T-cell (primary cell): ENCODE measurements at regions not wholly inside any gene's neighbourhood (a gene's known extent, or its start where the extent isn't known, plus 50 kb on each side); places are given as distances from the start of the nearest gene placed in this dataset.

Source experiments
- ATAC-seq, 4 experiments: fragments of 200-7000 bp in 3 of 4; fragments of 150-1000 bp in 1 of 4; cut with Tn5 transposase; replicated peaks in 1 of 4; 1 replicate in 3 of 4; 2 replicates in 1 of 4; pipeline ENCODE4 v1.10.0; 2021; ENCODE audit warnings: moderate library complexity in 3 of 4, mild to moderate bottlenecking in 2 of 4, moderate number of reproducible peaks in 1 of 4
- CTCF ChIA-PET, 2 donors: fragments of 300-600 bp; sonication (Branson Sonifier 250); formaldehyde crosslinking; loops; one replicate each; lab custom pipeline; 2022; ENCODE audit warnings: antibody characterized with exemption in 2 of 2; lab: Charles Lee
- POLR2A ChIA-PET, 2 donors: fragments of 300-600 bp; sonication (Branson Sonifier 250); formaldehyde crosslinking; loops; one replicate each; lab custom pipeline; 2022; ENCODE audit warnings: antibody characterized with exemption in 2 of 2; lab: Charles Lee
- DNase-seq, 35 experiments: peaks; one replicate each; pipeline versions ENCODE4 v3.0.0 to v3.0.0-alpha.2; 2013 to 2023
- H3K27ac ChIP-seq: one replicate; pipeline ENCODE4 v1.5.1; 2013; ENCODE audit warnings: low read length
- H3K27me3 ChIP-seq, 2 experiments: replicated peaks in 1 of 2; 1 replicate in 1 of 2; 2 replicates in 1 of 2; pipeline versions ENCODE4 v1.6.1 to v1.7.0; 2013; ENCODE audit warnings: low read length in 1 of 2, mixed read lengths in 1 of 2; ENCODE audit not compliant: control insufficient read depth in 2 of 2, insufficient read depth in 2 of 2; ENCODE audit errors: extremely low read depth in 1 of 2
- H3K36me3 ChIP-seq, 2 donors: 1 replicate in 1 of 2; 2 replicates in 1 of 2; pipeline versions ENCODE4 v1.6.1 to v1.7.0; 2013; ENCODE audit warnings: low read length in 1 of 2; ENCODE audit not compliant: control insufficient read depth in 2 of 2, insufficient read depth in 1 of 2; ENCODE audit errors: extremely low read depth in 1 of 2
- H3K4me1 ChIP-seq, 2 experiments: 1 replicate in 1 of 2; 2 replicates in 1 of 2; pipeline versions ENCODE4 v1.6.1 to v1.7.0; 2013; ENCODE audit warnings: low read length in 2 of 2, mixed read lengths in 1 of 2; ENCODE audit not compliant: insufficient read depth in 2 of 2, control insufficient read depth in 1 of 2; ENCODE audit errors: extremely low read depth in 1 of 2
- H3K4me3 ChIP-seq, 2 donors: 1 replicate in 1 of 2; 2 replicates in 1 of 2; pipeline versions ENCODE4 v1.5.1 to v1.7.0; 2013; ENCODE audit warnings: mild to moderate bottlenecking in 2 of 2, low read length in 1 of 2, moderate library complexity in 1 of 2; ENCODE audit not compliant: control insufficient read depth in 1 of 2; ENCODE audit errors: extremely low read depth in 1 of 2
- H3K9me3 ChIP-seq: 2 replicates; pipeline ENCODE4 v1.7.0; 2013
- H3K27ac Mint-ChIP-seq, 2 donors: one replicate each; pipeline ENCODE4 v1.8.0; 2020 to 2021; ENCODE audit warnings: mild to moderate bottlenecking in 2 of 2, mixed read lengths in 2 of 2
- H3K27me3 Mint-ChIP-seq, 2 donors: one replicate each; pipeline ENCODE4 v1.8.0; 2021 to 2022; ENCODE audit warnings: mixed read lengths in 2 of 2
- H3K36me3 Mint-ChIP-seq: one replicate; pipeline ENCODE4 v1.8.0; 2021; ENCODE audit warnings: mixed read lengths
- H3K4me1 Mint-ChIP-seq, 3 donors: one replicate each; pipeline ENCODE4 v1.8.0; 2020 to 2022; ENCODE audit warnings: mixed read lengths in 3 of 3, mild to moderate bottlenecking in 1 of 3
- H3K4me3 Mint-ChIP-seq, 3 donors: one replicate each; pipeline ENCODE4 v1.8.0; 2020 to 2022; ENCODE audit warnings: mild to moderate bottlenecking in 3 of 3, mixed read lengths in 3 of 3, moderate library complexity in 3 of 3
- H3K9me3 Mint-ChIP-seq, 3 donors: one replicate each; pipeline ENCODE4 v1.8.0; 2020 to 2022; ENCODE audit warnings: mixed read lengths in 3 of 3
- WGBS: methylation state at CpG from one replicate; pipeline ENCODE4 v1.1.5; 2013; ENCODE audit warnings: missing lambda C conversion rate; ENCODE audit not compliant: insufficient coverage; 5-methylcytosine and 5-hydroxymethylcytosine counted together

- Histone ChIP-seq H3K36me3 (no peaks in the 10 kb centered on the region), H3K27me3 (no peaks in the 10 kb centered on the region), H3K4me3 (no peak overlapping the region), H3K4me1 (no peaks in the 10 kb centered on the region), H3K27ac (no peak overlapping the region), H3K9me3 (no peaks in the 10 kb centered on the region)
- Mint-ChIP-seq H3K36me3 (no peaks in the 10 kb centered on the region), H3K4me3 (no peak overlapping the region), H3K27me3 (peaks cover 1 to 18% of the 10 kb centered on the region in 2 donors), H3K27ac (no peak overlapping the region), H3K9me3 (no peaks in the 10 kb centered on the region), H3K4me1 (no peaks in the 10 kb centered on the region)
- CTCF ChIA-PET: no interaction called here
- WGBS: no CpG with 5 or more reads among the region's 2 CpGs
- POLR2A ChIA-PET: no interaction called here
- DNase-seq: no peak
- no peak for ATAC-seq
Measured at GRCh38 chrX:121259170-121259569, 211.8 kb downstream of the GLUD2 start.

- peaks cover 1 to 18% of the 10 kb centered on the region in 2 donors for H3K27me3 Mint-ChIP-seq
- H3K9me3 Mint-ChIP-seq: no peaks in the 10 kb centered on the region
- H3K36me3 Mint-ChIP-seq: no peaks in the 10 kb centered on the region
- no peaks in the 10 kb centered on the region for H3K9me3 ChIP-seq
- DNase-seq (no peak), ATAC-seq (no peak)
- no peaks in the 10 kb centered on the region for H3K4me1 Mint-ChIP-seq
- H3K27me3 ChIP-seq: no peaks in the 10 kb centered on the region
- CTCF ChIA-PET: no interaction called here
- H3K36me3 ChIP-seq: no peaks in the 10 kb centered on the region
- no CpG with 5 or more reads among the region's 2 CpGs for WGBS
- no peak overlapping the region for H3K27ac Mint-ChIP-seq
- no peak overlapping the region for H3K4me3 ChIP-seq
- H3K4me3 Mint-ChIP-seq: no peak overlapping the region
- POLR2A ChIA-PET: no interaction called here
- no peak overlapping the region for H3K27ac ChIP-seq
- no peaks in the 10 kb centered on the region for H3K4me1 ChIP-seq
Measured at GRCh38 chrX:121260596-121261240, 213.3 kb downstream of the GLUD2 start.

- CTCF ChIA-PET: no interaction called here
Measured at GRCh38 chrX:121283921-121284320, 236.5 kb downstream of the GLUD2 start.

GRCh38 chrX:121298499-121298898 is 251.1 kb downstream of the GLUD2 start:
- no peaks in the 10 kb centered on the region for H3K9me3 Mint-ChIP-seq
- H3K36me3 Mint-ChIP-seq: no peaks in the 10 kb centered on the region
- no peaks in the 10 kb centered on the region for H3K9me3 ChIP-seq
- no peak overlapping the region for H3K27ac Mint-ChIP-seq
- WGBS: no CpG with 5 or more reads among the region's 1 CpG
- H3K4me1 Mint-ChIP-seq: no peaks in the 10 kb centered on the region
- peaks cover 0 to 4% of the 10 kb centered on the region in 2 donors for H3K27me3 Mint-ChIP-seq
- no peaks in the 10 kb centered on the region for H3K27me3 ChIP-seq
- no peak overlapping the region for H3K4me3 ChIP-seq
- ChIA-PET CTCF (no interaction called here), POLR2A (no interaction called here)
- no peak overlapping the region for H3K4me3 Mint-ChIP-seq
- no peaks in the 10 kb centered on the region for H3K4me1 ChIP-seq
- no peak overlapping the region for H3K27ac ChIP-seq
- ATAC-seq: no peak
- H3K36me3 ChIP-seq: no peaks in the 10 kb centered on the region
- no peak for DNase-seq

More at GRCh38 chrX:121283921-121284320, 236.5 kb downstream of the GLUD2 start:
- ATAC-seq: no peak
- Histone ChIP-seq H3K36me3 (no peaks in the 10 kb centered on the region), H3K4me3 (no peak overlapping the region), H3K27ac (no peak overlapping the region), H3K9me3 (no peaks in the 10 kb centered on the region), H3K27me3 (no peaks in the 10 kb centered on the region), H3K4me1 (no peaks in the 10 kb centered on the region)
- H3K36me3 Mint-ChIP-seq: no peaks in the 10 kb centered on the region
- no peak overlapping the region for H3K4me3 Mint-ChIP-seq
- no peaks in the 10 kb centered on the region for H3K4me1 Mint-ChIP-seq
- no peak for DNase-seq
- WGBS: no CpG with 5 or more reads among the region's 3 CpGs
- peaks cover 4 to 17% (median 6%) of the 10 kb centered on the region in 3 donors for H3K9me3 Mint-ChIP-seq
- H3K27ac Mint-ChIP-seq: no peak overlapping the region
- peaks cover 0 to 2% of the 10 kb centered on the region in 2 donors for H3K27me3 Mint-ChIP-seq
- POLR2A ChIA-PET: no interaction called here

- H3K27ac ChIP-seq: no peak overlapping the region
- no peak for DNase-seq
- H3K36me3 ChIP-seq: no peaks in the 10 kb centered on the region
- Mint-ChIP-seq H3K4me1 (no peaks in the 10 kb centered on the region), H3K27ac (no peak overlapping the region), H3K27me3 (peaks cover 0 to 7% of the 10 kb centered on the region in 2 donors), H3K36me3 (no peaks in the 10 kb centered on the region), H3K4me3 (no peak overlapping the region), H3K9me3 (no peaks in the 10 kb centered on the region)
- WGBS: no CpG with 5 or more reads among the region's 2 CpGs
- H3K27me3 ChIP-seq: no peaks in the 10 kb centered on the region
- CTCF ChIA-PET: no interaction called here
- POLR2A ChIA-PET: no interaction called here
- no peak for ATAC-seq
- H3K9me3 ChIP-seq: no peaks in the 10 kb centered on the region
- no peak overlapping the region for H3K4me3 ChIP-seq
- no peaks in the 10 kb centered on the region for H3K4me1 ChIP-seq
Measured at GRCh38 chrX:121301356-121301755, 253.9 kb downstream of the GLUD2 start.

GRCh38 chrX:121301822-121302221 is 254.4 kb downstream of the GLUD2 start:
- Mint-ChIP-seq H3K36me3 (no peaks in the 10 kb centered on the region), H3K4me3 (no peak overlapping the region), H3K9me3 (no peaks in the 10 kb centered on the region), H3K27ac (no peak overlapping the region), H3K27me3 (peaks cover 0 to 7% of the 10 kb centered on the region in 2 donors), H3K4me1 (no peaks in the 10 kb centered on the region)
- ChIA-PET POLR2A (no interaction called here), CTCF (no interaction called here)
- Histone ChIP-seq H3K9me3 (no peaks in the 10 kb centered on the region), H3K36me3 (no peaks in the 10 kb centered on the region), H3K27me3 (no peaks in the 10 kb centered on the region), H3K4me1 (no peaks in the 10 kb centered on the region), H3K27ac (no peak overlapping the region), H3K4me3 (no peak overlapping the region)
- DNase-seq (no peak), ATAC-seq (no peak)
- WGBS: no CpG with 5 or more reads among the region's 1 CpG

GRCh38 chrX:121307449-121307848 is 260.0 kb downstream of the GLUD2 start:
- Histone ChIP-seq H3K36me3 (no peaks in the 10 kb centered on the region), H3K27ac (no peak overlapping the region), H3K4me3 (no peak overlapping the region), H3K9me3 (no peaks in the 10 kb centered on the region), H3K27me3 (no peaks in the 10 kb centered on the region), H3K4me1 (no peaks in the 10 kb centered on the region)
- H3K4me1 Mint-ChIP-seq: peaks cover 0 to 15% (median 6%) of the 10 kb centered on the region in 3 donors
- H3K27ac Mint-ChIP-seq: no peak overlapping the region
- ChIA-PET CTCF (no interaction called here), POLR2A (no interaction called here)
- no peak for ATAC-seq
- no peaks in the 10 kb centered on the region for H3K36me3 Mint-ChIP-seq
- peaks cover 0 to 11% of the 10 kb centered on the region in 2 donors for H3K27me3 Mint-ChIP-seq
- H3K4me3 Mint-ChIP-seq: no peak overlapping the region
- no peaks in the 10 kb centered on the region for H3K9me3 Mint-ChIP-seq
- WGBS: no CpG with 5 or more reads among the region's 3 CpGs
- DNase-seq: no peak
